PC-3 (cell line): ENCODE measurements at regions not wholly inside any gene's neighbourhood (a gene's known extent, or its start where the extent isn't known, plus 50 kb on each side); places are given as distances from the start of the nearest gene placed in this dataset.
A peak's percentile ranks its signal among the peaks of the same experiment; 100 is the strongest.

Experiments used
- ATAC-seq: fragments of 200-7000 bp; cut with Tn5 transposase; 2 replicates; pipeline ENCODE4 v1.9.1; 2020; ENCODE audit warnings: mild to moderate bottlenecking, moderate library complexity
- BruUV-seq: library from RNA; stranded (reverse); fragments of 400-500 nt; replicated peaks from 2 replicates; lab custom pipeline; 2021; lab: Mats Ljungman, UMichigan
- CTCF ChIA-PET: fragments of 300-600 bp; sonication (Branson Sonifier 250); formaldehyde crosslinking; loops from one replicate; lab custom pipeline; 2022; ENCODE audit warnings: antibody characterized with exemption; lab: Charles Lee
- POLR2A ChIA-PET: fragments of 300-600 bp; sonication (Branson Sonifier 250); formaldehyde crosslinking; loops from one replicate; lab custom pipeline; 2022; ENCODE audit warnings: antibody characterized with exemption; ENCODE audit not compliant: unreplicated experiment; lab: Charles Lee
- DNase-seq: peaks from one replicate; pipeline ENCODE4 v3.0.0-alpha.2; 2015
- H2AFZ ChIP-seq: fragments of 300-600 bp; sonication (generic); 2 replicates; pipeline ENCODE4 v1.6.0; 2016; ENCODE audit warnings: antibody characterized with exemption, low read length
- H3F3A ChIP-seq: fragments of 300-600 bp; sonication (generic); one replicate; pipeline ENCODE4 v1.6.0; 2017; ENCODE audit warnings: antibody characterized with exemption, low read length, control low read depth, mild to moderate bottlenecking; ENCODE audit not compliant: unreplicated experiment
- H3K27ac ChIP-seq: fragments of 300-600 bp; sonication (generic); 2 replicates; pipeline ENCODE4 v1.5.1; 2016; ENCODE audit warnings: mild to moderate bottlenecking, low read length
- H3K27me3 ChIP-seq: fragments of 300-600 bp; sonication (generic); 2 replicates; pipeline ENCODE4 v1.6.1; 2016; ENCODE audit warnings: low read length, mixed read lengths
- H3K36me3 ChIP-seq: fragments of 300-600 bp; sonication (generic); 2 replicates; pipeline ENCODE4 v1.6.1; 2016; ENCODE audit warnings: low read depth, mixed run types, low read length, mixed read lengths
- H3K4me1 ChIP-seq: fragments of 300-600 bp; sonication (generic); 2 replicates; pipeline ENCODE4 v1.5.1; 2016; ENCODE audit warnings: low read length; ENCODE audit not compliant: insufficient read depth
- H3K4me2 ChIP-seq: fragments of 300-600 bp; sonication (generic); 2 replicates; pipeline ENCODE4 v1.6.0; 2016; ENCODE audit warnings: low read length
- H3K4me3 ChIP-seq: fragments of 300-600 bp; sonication (generic); 2 replicates; pipeline ENCODE4 v1.5.1; 2016; ENCODE audit warnings: mild to moderate bottlenecking, low read length, mixed read lengths
- H3K79me2 ChIP-seq: fragments of 300-600 bp; sonication (generic); 2 replicates; pipeline ENCODE4 v1.6.1; 2017; ENCODE audit warnings: low read length, mixed read lengths
- H3K9ac ChIP-seq: fragments of 300-600 bp; sonication (generic); 2 replicates; pipeline ENCODE4 v1.6.0; 2016; ENCODE audit warnings: mild to moderate bottlenecking, low read length
- H3K9me2 ChIP-seq: fragments of 300-600 bp; sonication (generic); replicated peaks from 2 replicates; pipeline ENCODE4 v1.6.1; 2016; ENCODE audit warnings: mixed run types, low read length, mixed read lengths
- H3K9me3 ChIP-seq: fragments of 300-600 bp; sonication (generic); 2 replicates; pipeline ENCODE4 v1.6.1; 2016; ENCODE audit warnings: low read length, mixed read lengths
- H4K20me1 ChIP-seq: fragments of 300-600 bp; sonication (generic); 2 replicates; pipeline ENCODE4 v1.6.1; 2016; ENCODE audit warnings: low read length, mixed read lengths
- EZH2 ChIP-seq: fragments of 300-600 bp; sonication (generic); IDR thresholded peaks from one replicate; pipeline ENCODE4 v1.6.1; 2017; ENCODE audit warnings: antibody characterized with exemption, mild to moderate bottlenecking, low read length; ENCODE audit not compliant: unreplicated experiment
- EZH2phosphoT487 ChIP-seq: fragments of 300-600 bp; sonication (generic); IDR thresholded peaks from 2 replicates; pipeline ENCODE4 v1.6.1; 2018; ENCODE audit warnings: mild to moderate bottlenecking, antibody characterized with exemption, low read length, borderline replicate concordance
- intact Hi-C: fragments of 100-400 bp; cut with micrococcal nuclease; formaldehyde crosslinking; loops from 2 replicates; pipeline ENCODE4 v1.9.0; 2023
- TF ChIP-seq, protein P1 (sequence below): fragments of 300-600 bp; sonication (generic); conservative IDR thresholded peaks from 2 replicates; pipeline ENCODE4 v1.5.1; 2017; ENCODE audit warnings: antibody characterized with exemption, low read depth, mild to moderate bottlenecking, low read length

DNA sequence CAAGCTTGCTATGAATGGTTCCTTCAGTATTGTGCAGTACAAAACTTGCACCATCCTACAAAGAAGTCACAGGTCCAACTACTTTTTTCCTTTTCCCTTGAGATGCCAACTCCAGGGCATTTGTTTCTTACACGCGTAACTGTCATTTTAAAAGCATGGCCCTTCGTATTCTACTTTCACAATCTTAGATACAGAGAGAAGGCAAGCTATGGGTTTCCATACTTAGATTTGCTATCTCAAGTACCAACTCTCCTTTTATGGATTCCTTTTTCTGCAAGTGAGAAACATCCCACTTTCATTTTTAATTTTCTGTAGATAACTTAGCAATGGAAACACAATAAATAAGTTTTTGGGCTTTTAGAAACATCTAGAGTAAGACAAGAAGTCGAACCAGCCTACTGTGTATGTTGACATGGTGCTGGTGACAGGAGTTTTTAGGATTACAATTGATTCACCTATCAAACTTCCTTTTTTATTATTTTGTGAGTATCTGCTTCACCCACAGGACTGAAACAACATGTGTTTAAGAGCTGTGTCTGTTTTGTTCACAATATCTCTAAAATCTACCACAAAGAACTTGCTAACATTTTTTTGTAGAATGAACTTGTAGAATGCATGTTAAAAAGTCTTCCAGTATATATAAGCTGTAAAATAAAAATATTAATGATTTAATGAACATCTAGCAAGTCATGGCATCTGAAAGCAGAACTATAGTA is 124.1 kb downstream of the FAM174A start:
- no TSS peak for BruUV-seq
- Histone ChIP-seq H2AFZ (no peak overlapping the region), H3K4me2 (no peak overlapping the region), H3F3A (no peaks in the 10 kb centered on the region), H3K9me2 (no peaks in the 10 kb centered on the region), H3K9me3 (no peaks in the 10 kb centered on the region), H3K79me2 (no peaks in the 10 kb centered on the region), H3K27ac (no peak overlapping the region), H3K36me3 (no peaks in the 10 kb centered on the region), H3K9ac (no peak overlapping the region), H3K4me3 (no peak overlapping the region), H4K20me1 (no peaks in the 10 kb centered on the region), H3K4me1 (no peaks in the 10 kb centered on the region), H3K27me3 (no peaks in the 10 kb centered on the region)
- TF ChIP-seq EZH2, result no peak
- intact Hi-C loops, result no loop called here
- ChIA-PET CTCF (no interaction called here), POLR2A (interaction anchor here (0.5 kb wide), 1 partner anchor 15 kb away, joined by 5 read pairs; no protein-coding TSS in a partner anchor)
- DNase-seq (no peak), ATAC-seq (no peak)

DNA sequence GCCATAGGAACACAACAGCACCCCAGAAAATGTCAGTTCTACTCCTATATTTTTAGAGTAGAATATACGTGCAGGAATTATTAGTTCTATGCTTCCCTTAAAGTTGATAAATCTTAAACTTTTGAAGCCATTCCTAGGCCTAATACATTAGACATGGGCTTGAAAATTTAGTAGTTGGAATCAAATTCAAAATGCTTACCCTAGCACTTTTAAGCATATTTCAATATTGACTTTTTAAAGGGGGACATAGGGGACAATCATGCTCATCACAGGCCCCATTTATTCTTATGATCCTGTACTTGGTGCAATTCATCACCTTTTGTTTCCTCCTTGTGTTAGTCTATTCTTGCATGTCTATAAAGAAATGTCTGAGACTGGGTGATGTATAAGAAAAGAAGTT is 129.0 kb downstream of the FAM174A start:
- Histone ChIP-seq H3K9me2 (no peaks in the 10 kb centered on the region), H3K4me1 (peaks cover 19% of the 10 kb centered on the region), H3K4me3 (no peak overlapping the region), H3K9me3 (no peaks in the 10 kb centered on the region), H3K9ac (no peak overlapping the region), H2AFZ (no peak overlapping the region), H3K79me2 (no peaks in the 10 kb centered on the region), H3F3A (peaks cover 5% of the 10 kb centered on the region), H3K36me3 (no peaks in the 10 kb centered on the region), H3K27me3 (no peaks in the 10 kb centered on the region), H3K27ac (no peak overlapping the region), H4K20me1 (no peaks in the 10 kb centered on the region), H3K4me2 (no peak overlapping the region)
- TF ChIP-seq EZH2 (no peak), EZH2phosphoT487 (no peak)
- TF ChIP-seq, protein P1, sequence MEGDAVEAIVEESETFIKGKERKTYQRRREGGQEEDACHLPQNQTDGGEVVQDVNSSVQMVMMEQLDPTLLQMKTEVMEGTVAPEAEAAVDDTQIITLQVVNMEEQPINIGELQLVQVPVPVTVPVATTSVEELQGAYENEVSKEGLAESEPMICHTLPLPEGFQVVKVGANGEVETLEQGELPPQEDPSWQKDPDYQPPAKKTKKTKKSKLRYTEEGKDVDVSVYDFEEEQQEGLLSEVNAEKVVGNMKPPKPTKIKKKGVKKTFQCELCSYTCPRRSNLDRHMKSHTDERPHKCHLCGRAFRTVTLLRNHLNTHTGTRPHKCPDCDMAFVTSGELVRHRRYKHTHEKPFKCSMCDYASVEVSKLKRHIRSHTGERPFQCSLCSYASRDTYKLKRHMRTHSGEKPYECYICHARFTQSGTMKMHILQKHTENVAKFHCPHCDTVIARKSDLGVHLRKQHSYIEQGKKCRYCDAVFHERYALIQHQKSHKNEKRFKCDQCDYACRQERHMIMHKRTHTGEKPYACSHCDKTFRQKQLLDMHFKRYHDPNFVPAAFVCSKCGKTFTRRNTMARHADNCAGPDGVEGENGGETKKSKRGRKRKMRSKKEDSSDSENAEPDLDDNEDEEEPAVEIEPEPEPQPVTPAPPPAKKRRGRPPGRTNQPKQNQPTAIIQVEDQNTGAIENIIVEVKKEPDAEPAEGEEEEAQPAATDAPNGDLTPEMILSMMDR, result no peak
- BruUV-seq, result no TSS peak
- DNase-seq (no peak), ATAC-seq (no peak)
- intact Hi-C loops, result no loop called here
- CTCF ChIA-PET, result no interaction called here
- POLR2A ChIA-PET, result no interaction called here

DNA sequence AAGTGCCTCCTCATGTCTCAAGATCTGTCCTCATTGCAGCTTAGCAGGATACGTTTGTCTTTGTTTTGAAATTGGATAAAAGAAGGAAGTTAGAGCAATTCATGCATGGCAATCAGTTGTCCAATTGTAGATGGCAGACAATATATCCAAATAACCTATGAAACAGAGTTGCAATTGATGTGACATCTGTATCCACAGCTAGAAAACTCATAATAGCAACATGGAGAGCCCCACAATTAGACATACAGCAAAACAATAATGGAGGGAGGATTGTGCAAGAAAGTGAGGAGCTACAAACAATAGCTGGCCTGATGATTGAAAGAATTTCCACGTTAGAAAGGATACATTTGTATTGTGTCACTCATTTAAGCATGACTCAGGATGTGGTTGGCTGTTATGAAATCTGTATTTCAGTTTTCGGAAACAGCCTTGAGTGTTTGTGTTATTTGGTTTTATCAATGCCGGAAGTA is 132.0 kb downstream of the FAM174A start:
- peaks cover 5% of the 10 kb centered on the region for H3F3A ChIP-seq
- H3K79me2 ChIP-seq, result no peaks in the 10 kb centered on the region
- no peaks in the 10 kb centered on the region for H3K9me2 ChIP-seq
- no peaks in the 10 kb centered on the region for H4K20me1 ChIP-seq
- intact Hi-C loops, result no loop called here
- H2AFZ ChIP-seq, result no peak overlapping the region
- POLR2A ChIA-PET, result interaction anchor here (0.6 kb wide), 1 partner anchor 32 kb away, joined by 4 read pairs; no protein-coding TSS in a partner anchor
- DNase-seq, result peak; percentile 86
- H3K9me3 ChIP-seq, result no peaks in the 10 kb centered on the region
- H3K4me1 ChIP-seq, result peaks cover 19% of the 10 kb centered on the region
- ATAC-seq, result peak; percentile 85
- no peak overlapping the region for H3K9ac ChIP-seq
- no TSS peak for BruUV-seq
- CTCF ChIA-PET, result no interaction called here
- H3K4me2 ChIP-seq, result no peak overlapping the region
- no peak overlapping the region for H3K27ac ChIP-seq
- no peaks in the 10 kb centered on the region for H3K36me3 ChIP-seq
- no peak for TF ChIP-seq EZH2phosphoT487
- no peak for TF ChIP-seq EZH2
- TF ChIP-seq, protein P1, result no peak
- H3K27me3 ChIP-seq, result no peaks in the 10 kb centered on the region
- no peak overlapping the region for H3K4me3 ChIP-seq
